Fibroblast of mammary gland (primary cell): ENCODE measurements at regions not wholly inside any gene's neighbourhood (a gene's known extent, or its start where the extent isn't known, plus 50 kb on each side); places are given as distances from the start of the nearest gene placed in this dataset.

ENCODE experiments used
- DNase-seq: peaks from one replicate; pipeline ENCODE4 v3.0.0-alpha.2; 2010; ENCODE audit warnings: low read depth
- H3K4me3 ChIP-seq: 2 replicates; pipeline ENCODE4 v1.5.1; 2011; ENCODE audit warnings: low read depth, mild to moderate bottlenecking, low read length, moderate library complexity; ENCODE audit not compliant: control insufficient read depth
- TF ChIP-seq, protein P1 (sequence below): conservative IDR thresholded peaks from 2 replicates; pipeline ENCODE4 v1.5.1; 2011; ENCODE audit warnings: low read depth, low read length, inconsistent platforms; ENCODE audit not compliant: control insufficient read depth, insufficient read depth

DNA sequence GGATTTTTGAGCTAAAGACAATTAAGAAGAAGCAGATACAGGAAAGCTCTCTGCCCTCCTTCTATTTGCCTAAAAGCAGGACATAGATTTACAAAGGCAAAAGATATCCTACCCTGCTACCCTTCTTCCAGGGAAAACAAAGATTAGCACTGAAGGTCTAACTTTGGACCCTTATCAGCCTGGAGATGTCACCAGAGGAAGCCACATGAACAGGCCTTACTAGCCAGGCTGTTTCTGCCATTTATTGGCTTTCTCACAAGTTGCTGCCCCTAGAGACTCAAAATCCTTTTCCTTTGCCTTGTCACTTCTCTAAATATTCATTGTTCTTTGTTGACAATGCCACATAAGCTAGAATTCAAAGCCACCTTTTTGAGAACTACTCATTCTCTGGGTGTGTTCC, 147.3 kb downstream of the B3GNT2 start:
- TF ChIP-seq, protein P1, sequence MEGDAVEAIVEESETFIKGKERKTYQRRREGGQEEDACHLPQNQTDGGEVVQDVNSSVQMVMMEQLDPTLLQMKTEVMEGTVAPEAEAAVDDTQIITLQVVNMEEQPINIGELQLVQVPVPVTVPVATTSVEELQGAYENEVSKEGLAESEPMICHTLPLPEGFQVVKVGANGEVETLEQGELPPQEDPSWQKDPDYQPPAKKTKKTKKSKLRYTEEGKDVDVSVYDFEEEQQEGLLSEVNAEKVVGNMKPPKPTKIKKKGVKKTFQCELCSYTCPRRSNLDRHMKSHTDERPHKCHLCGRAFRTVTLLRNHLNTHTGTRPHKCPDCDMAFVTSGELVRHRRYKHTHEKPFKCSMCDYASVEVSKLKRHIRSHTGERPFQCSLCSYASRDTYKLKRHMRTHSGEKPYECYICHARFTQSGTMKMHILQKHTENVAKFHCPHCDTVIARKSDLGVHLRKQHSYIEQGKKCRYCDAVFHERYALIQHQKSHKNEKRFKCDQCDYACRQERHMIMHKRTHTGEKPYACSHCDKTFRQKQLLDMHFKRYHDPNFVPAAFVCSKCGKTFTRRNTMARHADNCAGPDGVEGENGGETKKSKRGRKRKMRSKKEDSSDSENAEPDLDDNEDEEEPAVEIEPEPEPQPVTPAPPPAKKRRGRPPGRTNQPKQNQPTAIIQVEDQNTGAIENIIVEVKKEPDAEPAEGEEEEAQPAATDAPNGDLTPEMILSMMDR = no peak
- H3K4me3 ChIP-seq = no peak overlapping the region
- no peak for DNase-seq

DNA sequence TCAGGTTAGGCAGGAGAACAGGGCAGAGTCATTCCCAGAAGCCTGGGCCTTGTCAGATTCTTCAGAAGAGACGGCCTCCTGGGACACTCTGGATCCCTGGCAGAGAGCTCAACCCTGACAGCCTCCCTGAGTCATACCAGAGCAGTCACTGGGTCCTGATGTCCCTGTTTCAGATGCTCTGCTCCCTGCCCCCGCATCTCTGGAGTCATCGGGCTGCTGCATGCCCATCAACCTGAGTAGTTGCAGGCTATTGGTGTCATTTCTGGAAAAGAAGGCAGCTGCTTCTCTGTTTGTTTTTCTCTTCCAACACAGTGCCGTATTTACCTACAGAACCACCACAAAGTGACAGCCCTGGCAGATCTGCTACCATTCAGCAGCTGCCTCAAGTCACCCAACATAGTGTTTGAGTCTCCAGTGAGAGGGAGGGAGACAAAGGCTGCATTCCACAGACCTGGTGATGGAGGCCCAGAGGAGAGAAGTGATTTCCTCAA, 145.1 kb downstream of the B3GNT2 start:
- TF ChIP-seq, protein P1 = no peak
- H3K4me3 ChIP-seq = no peak overlapping the region
- peak; percentile 49 for DNase-seq

DNA sequence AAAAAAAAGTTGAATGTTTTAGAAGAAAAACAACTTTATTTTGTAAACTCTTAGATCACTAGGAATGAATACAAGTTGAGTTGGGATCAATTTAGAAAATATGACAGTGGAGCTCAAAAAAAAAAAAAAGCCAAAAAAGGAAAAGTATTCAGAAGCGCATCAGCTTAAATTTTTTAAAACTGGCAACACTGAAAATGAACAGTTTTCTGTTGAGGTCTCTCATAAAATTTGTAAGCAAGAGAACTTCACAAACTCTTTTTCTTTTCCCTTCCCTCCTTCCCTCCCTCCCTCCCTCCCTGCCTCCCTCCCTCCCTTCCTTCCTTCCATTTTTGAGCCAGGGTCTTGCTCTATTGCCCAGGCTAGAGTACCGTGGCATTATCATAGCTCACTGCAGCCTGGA, 143.9 kb downstream of the B3GNT2 start:
- DNase-seq = no peak
- TF ChIP-seq, protein P1 = no peak

DNA sequence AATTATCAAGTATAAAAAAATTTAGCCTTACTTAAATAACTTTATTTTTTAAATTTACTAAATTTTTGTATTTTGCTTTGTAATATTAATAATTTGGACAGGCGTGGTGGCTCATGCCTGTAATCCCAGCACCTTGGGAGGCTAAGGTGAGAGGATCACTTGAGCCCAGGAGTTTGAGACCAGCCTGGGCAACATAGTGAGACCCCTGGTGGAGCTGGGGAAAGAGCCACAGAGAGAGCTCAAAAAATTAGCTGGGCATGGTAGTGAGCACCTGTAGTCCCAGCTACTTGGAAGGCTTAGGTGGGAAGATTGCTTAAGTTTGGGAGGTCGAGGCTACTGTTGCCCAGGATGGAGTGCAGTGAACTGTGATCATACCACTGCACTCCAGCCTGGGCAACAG, 143.5 kb downstream of the B3GNT2 start:
- DNase-seq = no peak
- TF ChIP-seq, protein P1 = no peak
- H3K4me3 ChIP-seq = no peak overlapping the region

More for the DNA sequence above, 143.9 kb downstream of the B3GNT2 start:
- H3K4me3 ChIP-seq = no peak overlapping the region

DNA sequence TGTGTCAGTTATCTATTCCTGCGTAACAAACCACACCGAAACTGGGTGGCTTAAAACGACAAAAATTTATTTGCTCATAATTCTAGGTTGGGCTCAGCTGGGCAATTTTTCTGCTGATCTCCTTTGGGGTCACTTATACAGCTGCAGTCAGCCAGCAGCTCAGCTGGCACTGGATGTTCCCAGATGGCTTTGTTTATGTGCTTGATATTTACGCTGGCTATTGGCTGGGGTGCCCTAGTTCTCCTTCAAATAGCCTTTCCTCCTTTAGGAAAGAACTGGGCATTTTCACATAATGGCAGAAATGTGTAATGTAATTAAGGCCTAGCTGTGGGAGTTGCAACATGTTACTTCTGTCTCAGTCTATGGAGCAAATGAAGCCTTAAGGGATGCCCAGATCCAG, 142.2 kb downstream of the B3GNT2 start:
- TF ChIP-seq, protein P1 = no peak
- no peak for DNase-seq

DNA sequence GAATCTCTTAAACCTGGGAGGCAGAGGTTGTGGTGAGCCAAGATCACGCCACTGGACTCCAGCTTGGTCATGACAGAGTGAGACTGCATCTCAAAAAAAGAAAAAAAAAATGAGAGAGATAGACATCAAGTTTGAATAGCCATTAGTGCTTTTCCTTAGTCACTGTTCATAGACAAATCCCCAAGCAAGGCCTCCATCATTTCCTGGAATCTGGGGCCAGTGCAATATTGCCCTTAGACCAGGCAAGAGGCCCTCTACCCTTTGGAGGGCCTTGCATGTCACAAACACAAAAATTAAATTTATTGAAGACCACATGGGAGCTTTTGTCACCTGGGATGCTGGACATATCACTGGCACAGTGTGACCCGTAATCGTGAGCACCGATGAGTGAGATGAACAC, 141.5 kb downstream of the B3GNT2 start:
- TF ChIP-seq, protein P1 = no peak
- no peak for DNase-seq

More for the DNA sequence above, 142.2 kb downstream of the B3GNT2 start:
- no peak overlapping the region for H3K4me3 ChIP-seq

DNA sequence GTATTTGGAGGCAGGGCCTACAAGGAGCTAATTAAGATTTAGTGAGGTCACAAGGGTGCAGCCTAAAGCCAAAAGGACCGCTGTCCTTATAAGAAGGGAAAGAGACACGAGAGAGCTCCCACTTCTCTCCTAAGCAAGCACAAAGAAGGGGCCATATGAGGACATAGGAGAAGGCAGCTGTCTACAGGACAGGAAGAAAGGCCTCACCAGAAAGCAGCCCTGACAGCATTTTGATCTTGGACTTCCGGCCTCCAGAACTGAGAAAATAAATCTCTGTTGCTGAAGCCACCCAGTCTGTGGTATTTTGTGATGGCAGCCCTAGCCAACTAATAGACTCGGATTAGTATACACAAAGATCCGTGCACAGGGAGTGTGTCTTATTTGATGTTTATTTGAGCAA, 139.7 kb downstream of the B3GNT2 start:
- H3K4me3 ChIP-seq = no peak overlapping the region
- TF ChIP-seq, protein P1 = no peak
- no peak for DNase-seq

More for the DNA sequence above, 141.5 kb downstream of the B3GNT2 start:
- no peak overlapping the region for H3K4me3 ChIP-seq
